HG03095 (cell line): ENCODE measurements at regions not wholly inside any gene's neighbourhood (a gene's known extent, or its start where the extent isn't known, plus 50 kb on each side); places are given as distances from the start of the nearest gene placed in this dataset.
"Not testable (repeated sequence)": the region's sequence is repeated elsewhere in the genome, so short reads cannot be mapped to it uniquely, and the experiment has no call there.

Experiments used
- ATAC-seq: cut with Tn5 transposase; IDR thresholded peaks from one replicate; pipeline ENCODE4 v1.9.1; 2021; ENCODE audit warnings: moderate library complexity; ENCODE audit not compliant: unreplicated experiment

DNA sequence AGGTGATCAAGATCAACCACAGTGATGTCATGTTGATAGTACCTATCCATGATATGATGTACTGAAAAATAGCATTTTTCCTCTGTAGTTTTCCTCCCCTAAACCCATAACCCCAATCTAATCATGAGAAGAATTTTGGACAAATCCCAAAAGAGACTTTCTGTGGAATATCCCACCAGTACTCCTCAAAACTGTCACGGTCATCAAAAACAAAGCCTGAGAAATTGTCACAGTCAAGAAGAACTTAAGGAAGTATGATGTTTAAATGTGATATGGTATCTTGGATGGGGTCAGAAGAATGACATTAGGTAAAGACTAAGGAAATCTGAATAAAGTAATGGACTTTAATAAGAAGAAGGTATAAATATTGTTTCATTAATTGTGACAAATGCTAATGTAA is 248.8 kb downstream of the RMST start:
- ATAC-seq, result no peak

GRCh38 chr12:97713270-97713669 is 250.7 kb downstream of the RMST start:
- no peak for ATAC-seq

DNA sequence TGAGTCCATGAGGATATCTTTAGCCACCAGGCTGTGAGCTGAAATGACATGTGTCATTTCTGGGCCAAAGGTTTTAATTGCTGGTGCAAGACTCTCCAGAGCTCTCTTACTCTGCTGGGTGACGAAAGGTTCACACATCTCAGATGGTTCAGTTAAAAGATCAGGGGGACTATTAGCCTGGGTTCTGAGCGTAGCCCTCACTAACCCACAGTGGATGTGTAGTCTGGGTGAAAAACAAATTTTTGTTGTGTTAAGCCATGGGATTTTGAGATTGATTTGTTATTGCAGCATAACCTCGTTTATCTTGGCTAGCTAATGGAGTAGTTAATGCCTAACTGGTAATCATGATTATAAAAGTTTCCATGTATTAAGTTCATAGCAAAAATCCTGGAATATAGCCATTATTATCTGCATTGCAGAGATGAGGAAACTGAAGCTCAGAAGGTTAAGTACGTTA is 251.5 kb downstream of the RMST start:
- no peak for ATAC-seq

- ATAC-seq, result no peak
Measured at GRCh38 chr12:97716356-97716755, 253.8 kb downstream of the RMST start.

DNA sequence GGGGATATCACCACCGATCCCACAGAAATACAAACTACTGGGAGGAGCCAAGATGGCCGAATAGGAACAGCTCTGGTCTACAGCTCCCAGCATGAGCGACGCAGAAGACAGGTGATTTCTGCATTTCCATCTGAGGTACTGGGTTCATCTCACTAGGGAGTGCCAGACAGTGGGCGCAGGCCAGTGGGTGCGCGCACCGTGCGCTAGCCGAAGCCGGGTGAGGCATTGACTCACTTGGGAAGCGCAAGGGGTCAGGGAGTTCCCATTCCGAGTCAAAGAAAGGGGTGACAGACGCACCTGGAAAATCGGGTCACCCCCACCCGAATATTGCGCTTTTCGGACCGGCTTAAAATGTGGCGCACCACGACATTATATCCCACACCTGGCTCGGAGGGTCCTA is 261.2 kb downstream of the RMST start:
- not testable (repeated sequence) for ATAC-seq

GRCh38 chr12:97745406-97746101 is 282.9 kb downstream of the RMST start:
- no peak for ATAC-seq

DNA sequence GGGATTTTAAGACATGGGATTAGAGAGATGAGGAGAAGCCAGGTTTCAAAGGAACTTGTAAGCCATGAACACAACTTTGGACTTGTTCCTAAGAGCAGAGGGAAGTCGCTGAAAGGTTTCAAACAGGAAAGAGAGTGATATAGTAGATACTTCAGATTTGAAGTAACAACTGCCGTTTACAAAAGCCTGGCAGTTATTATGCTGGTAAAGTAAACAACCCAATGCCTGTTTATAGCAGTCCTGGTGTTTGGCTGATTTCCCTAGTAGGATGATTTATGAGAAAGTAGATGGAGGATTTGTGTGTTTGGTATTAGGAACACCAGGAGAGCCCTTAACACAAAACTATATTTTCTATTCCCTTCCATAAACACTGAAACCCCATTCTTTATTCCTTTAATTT is 285.7 kb downstream of the RMST start:
- no peak for ATAC-seq

DNA sequence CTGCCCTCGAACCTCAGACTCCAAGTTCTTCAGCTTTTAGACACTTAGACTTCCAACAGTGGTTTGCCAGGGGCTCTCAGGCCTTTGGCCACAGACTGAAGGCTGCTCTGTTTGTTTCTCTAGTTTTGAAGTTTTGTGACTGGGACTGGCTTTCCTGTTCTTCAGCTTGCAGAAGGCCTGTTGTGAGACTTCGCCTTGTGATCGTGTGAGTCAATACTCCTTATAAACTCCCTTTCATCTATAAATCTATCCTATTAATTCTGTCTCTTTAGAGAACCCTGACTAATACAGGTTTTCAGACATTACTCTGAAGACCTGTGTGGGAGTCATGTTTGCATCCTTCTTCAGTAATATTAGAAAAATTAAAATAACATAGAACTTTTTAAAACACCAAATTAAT is 289.1 kb downstream of the RMST start:
- no peak for ATAC-seq

DNA sequence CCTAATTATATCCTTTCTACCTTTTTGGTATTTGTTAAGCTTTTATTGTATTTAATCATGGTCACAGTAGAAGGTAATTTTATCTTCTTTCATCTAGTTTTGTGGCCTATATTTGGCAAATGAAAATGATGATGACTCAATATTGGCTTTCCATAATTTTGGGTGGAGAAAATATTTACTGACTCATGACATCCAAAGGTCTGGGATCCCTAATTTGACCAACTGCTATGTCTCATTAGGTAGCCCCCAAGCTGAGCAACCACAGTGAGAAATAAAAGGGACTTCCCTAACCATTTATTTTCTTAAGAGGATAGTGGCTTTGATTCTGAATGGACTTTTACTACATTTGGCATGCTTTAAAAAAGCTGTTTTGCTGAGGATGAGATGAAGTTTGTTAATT is 289.5 kb downstream of the RMST start:
- no peak for ATAC-seq

DNA sequence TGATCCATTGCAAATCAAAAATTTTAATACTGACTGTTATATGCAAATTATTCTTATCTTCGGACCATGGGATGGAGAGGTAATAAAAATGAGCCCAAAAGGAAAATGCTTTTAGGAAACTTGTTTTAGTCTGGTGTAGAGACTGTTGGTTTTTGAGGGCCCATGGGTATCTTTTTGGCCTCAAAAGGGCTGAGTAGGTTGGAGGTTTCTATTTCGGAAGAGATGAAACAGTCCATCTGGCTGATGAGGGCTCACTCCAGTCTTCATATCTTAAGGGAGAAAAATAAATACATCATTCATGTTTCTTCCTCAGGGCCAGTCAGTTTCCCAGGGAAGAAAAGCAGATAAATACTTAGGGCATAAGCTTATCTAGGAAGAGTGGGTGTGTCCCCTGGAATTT is 290.7 kb downstream of the RMST start:
- no peak for ATAC-seq

DNA sequence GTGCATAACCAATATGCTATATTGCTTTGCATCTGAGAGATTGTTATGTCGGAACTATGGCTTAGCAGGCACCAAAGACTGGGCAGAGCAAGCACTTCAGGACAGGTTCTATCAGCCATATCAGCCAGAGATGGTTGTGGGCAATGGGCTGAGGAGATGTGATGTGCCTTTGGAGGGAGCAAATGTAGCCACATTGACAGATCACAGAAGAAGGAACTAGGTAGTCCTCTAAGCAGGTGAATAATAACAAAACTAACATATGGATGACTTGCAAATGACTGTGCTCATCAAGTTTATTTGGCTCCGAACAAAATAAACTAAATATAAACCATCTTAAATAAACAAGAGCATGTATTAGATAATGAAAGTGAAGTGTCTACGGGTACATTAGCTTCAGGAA is 291.7 kb downstream of the RMST start:
- ATAC-seq, result no peak

DNA sequence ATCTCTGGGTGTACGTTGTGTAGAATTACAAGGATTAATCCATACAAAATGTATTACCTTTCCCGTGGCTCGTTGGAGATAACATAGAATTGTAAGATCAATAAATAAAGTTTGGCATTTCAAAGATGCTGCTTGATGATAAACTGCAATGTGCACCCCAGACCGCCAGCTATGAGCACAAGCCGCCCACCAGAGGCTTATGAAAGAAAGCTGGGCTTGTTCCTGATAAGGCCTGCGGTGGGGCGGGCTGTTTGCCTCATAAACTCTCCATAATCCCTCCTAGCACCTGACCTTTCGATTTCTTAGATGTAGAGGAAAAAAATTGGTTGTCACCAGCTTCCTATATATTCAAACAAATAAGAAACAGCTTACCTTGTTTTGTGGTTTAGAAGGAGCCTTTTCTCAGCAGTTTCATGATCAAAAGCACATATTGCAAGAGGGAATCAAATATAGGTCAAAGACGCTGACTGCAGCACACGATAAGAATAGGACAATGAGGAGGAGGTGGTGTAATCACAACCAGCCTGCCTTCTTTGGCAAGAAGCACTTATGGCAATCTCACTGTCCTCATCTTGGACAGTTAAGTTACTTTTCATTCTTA is 293.6 kb downstream of the RMST start:
- no peak for ATAC-seq

DNA sequence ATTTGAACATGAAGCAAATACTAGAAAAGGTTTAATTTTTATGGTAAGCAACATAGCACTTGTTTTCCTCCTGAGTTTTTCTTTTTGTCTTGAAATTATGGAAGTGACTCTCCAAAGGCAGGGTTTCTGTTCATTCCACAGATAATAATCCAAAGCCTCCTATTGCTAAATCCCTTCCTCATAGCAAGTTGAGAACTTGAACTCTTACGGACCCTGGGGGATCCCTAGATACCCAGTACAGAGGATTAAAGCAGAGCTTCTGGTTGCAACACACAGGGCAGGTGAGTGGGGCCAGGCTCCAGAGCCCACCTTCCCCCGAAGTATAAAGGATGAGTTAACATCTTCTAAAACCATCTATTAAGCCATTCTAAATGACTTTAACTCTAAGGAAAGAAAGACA is 294.1 kb downstream of the RMST start:
- ATAC-seq, result no peak

DNA sequence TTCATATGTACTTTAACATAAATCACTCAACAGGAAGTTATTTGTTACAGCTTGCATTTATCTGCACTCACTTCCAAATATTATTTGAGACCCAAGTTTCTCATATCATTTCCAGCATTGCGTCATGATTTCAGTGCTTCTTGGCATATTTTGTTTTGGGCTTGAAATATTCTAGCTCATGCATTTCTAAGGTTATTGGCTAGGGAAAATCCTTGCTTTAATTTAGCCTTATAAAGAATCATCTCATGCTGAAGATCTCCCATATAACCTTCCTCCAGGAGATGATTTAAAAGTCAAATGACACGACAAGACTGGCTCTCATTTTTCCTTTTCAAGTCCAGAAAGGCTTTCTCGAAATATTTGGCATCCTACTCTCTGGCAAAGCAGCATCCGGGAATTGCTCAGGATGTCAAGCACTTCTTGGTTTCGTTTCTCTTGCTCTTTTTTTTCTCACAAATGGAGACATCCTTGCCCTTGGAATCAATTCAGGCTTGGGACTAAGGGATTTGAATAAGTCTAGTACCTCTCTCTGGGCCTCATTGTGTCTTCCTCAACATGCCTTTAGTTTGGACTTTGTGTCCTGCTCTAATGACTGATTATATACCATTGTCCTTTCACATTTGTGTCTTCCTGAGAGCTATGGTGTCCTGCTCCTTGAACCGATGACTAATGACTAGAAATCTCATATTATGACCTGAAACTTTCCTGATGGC is 295.0 kb downstream of the RMST start:
- ATAC-seq, result no peak

DNA sequence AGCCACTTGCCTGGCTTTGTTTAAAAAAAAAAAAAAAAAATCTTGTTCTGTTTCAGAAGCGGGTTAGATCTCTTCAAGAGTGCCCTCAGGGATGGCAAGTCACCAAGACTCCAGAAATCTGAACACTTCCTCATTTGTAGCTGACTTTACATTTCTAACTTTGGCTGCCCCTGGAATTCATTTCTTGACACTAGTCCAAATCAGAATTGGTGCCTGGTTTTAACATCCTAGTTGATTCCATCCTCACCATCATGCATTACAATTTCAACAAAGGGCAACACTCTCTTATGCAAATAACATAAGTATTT is 295.5 kb downstream of the RMST start:
- no peak for ATAC-seq

DNA sequence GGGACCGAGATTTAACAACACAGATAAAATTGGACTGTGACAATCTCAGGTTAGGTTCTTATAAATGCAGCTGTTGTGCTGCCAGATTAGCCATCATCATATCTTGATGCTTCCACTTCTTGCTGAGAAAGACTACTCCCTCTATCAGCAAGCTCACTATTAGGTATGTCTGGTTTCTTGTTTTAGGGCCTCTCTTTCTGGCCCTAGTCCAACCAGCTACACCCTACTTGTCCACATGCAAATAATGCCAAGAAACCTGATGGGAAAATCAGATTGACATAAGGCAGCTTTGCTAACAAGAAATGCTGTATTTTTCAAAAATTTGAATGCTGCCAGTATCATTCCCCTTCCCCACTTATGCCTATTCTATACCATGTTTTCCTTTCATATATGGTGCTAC is 296.0 kb downstream of the RMST start:
- no peak for ATAC-seq

DNA sequence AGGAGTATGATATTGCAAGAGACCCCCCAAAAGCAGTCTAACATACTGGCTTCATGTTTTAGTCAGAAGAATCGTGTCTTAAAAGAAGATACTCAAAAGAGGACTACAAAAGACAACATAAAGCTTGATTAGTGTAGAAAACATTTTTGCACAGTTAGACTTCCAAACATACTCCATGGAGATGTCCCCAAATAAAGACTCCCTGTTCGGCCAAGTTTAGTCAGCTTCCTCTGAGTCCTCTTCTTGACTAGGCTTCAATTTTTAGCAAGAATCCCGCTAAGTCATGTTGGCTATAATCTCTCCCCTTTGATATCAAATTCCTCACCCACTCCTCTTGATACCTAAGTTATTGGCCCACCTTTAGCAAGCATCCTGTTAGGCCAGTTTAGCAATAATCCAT is 298.0 kb downstream of the RMST start:
- no peak for ATAC-seq

GRCh38 chr12:97763113-97763512 is 300.5 kb downstream of the RMST start:
- no peak for ATAC-seq

- no peak for ATAC-seq
Measured at GRCh38 chr12:97764700-97765099, 302.1 kb downstream of the RMST start.

DNA sequence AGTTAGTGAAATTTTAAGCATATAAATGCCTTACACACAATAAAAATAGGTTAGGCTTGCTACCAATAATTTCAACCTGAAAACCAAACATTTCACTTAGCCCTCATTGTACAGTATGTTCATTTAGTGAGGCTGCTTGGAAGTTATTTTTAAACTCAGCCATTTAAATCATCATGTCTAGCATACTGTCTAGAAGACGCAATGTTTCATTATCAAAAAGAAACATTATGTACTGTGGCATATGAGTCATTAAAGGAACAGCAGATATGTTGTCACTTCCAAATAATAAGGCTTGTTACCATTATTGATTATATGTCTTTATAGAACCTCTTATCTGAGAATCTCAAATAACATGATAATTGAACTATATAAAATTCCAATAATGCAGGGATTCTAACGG is 304.7 kb downstream of the RMST start:
- no peak for ATAC-seq

DNA sequence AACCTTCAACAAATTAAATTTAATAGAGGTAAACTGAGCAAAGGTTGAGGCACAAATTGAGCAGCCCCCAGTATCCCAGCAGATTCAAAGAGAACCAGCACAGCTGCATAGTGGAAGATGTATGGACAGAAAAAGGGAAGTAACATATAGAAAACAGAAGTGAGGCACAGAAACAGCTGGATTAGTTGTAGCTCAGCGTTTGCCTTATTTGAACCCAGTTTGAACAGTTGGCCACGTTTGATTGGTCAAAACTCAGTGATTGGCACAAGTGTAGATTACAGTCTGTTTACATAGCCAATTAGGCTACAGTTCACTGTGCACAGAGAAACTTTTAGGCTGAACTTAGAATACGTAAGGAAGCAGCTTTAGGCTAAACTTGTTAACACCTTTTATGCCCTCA is 315.5 kb downstream of the RMST start:
- ATAC-seq, result no peak

GRCh38 chr12:97781342-97781741 is 318.7 kb downstream of the RMST start:
- ATAC-seq, result no peak

- no peak for ATAC-seq
Measured at GRCh38 chr12:97784904-97785303, 322.3 kb downstream of the RMST start.
